ENCODE measurements at regions not wholly inside any gene's neighbourhood (a gene's known extent, or its start where the extent isn't known, plus 50 kb on each side); places are given as distances from the start of the nearest gene placed in this dataset.
"Not testable (repeated sequence)": the region's sequence is repeated elsewhere in the genome, so short reads cannot be mapped to it uniquely, and the experiment has no call there.

GRCh38 chr18:78429127-78430108, 550.2 kb upstream of the SALL3 start:
- TF ChIP-seq CTCF (IDR thresholded peaks at IDR 0.05; ENCODE audit: low read depth, low read length) = no peak
- H3K36me3 ChIP-seq = no peaks in the 10 kb centered on the region
- no peak overlapping the region for H3K4me3 ChIP-seq (ENCODE audit: low read depth, low read length)
- DNase-seq = no peak
- H3K27me3 ChIP-seq = peaks cover 6% of the 10 kb centered on the region
- H3K9me3 ChIP-seq = no peaks in the 10 kb centered on the region
- no peaks in the 10 kb centered on the region for H3K4me1 ChIP-seq

DNA sequence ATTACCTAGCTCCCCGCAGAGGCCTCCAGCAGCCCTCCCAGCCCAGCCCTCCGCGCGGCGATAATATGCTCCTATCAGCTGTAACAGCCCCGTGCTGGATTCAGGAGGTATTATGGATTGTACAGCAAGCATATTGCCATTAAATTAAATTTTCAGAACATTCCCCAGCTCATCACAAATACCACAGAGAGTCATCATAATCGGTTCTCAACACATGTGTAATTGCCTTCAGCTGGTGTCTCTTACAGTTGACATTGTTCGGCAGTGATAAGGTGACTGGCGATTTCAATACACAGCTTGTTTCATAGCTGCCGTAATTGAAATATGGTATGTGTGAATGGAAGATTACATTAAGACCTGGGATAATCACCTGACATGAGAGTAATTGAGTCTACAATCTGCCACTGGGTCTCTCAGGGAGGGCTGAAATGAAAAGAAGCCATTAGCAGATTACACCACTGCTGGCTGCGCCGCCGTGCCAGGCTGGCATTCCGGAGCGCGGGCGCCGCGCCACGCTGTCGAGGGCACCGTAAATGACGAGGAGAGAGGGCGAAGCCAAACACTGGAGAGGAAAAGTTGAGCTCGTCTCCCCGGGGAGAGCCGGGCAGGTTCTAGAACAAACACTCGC, 549.4 kb upstream of the SALL3 start:
- H3K27me3 ChIP-seq = peaks cover 4% of the 10 kb centered on the region
- H3K4me3 ChIP-seq (ENCODE audit: low read depth, low read length) = no peak overlapping the region
- H3K9me3 ChIP-seq = no peaks in the 10 kb centered on the region
- no peaks in the 10 kb centered on the region for H3K36me3 ChIP-seq
- TF ChIP-seq CTCF (IDR thresholded peaks at IDR 0.05; ENCODE audit: low read depth, low read length) = no peak
- DNase-seq = no peak
- no peaks in the 10 kb centered on the region for H3K4me1 ChIP-seq

GRCh38 chr18:78431606-78432005, 548.0 kb upstream of the SALL3 start:
- Histone ChIP-seq H3K9me3 (no peaks in the 10 kb centered on the region), H3K36me3 (no peaks in the 10 kb centered on the region), H3K4me1 (no peaks in the 10 kb centered on the region), H3K27me3 (peaks cover 3% of the 10 kb centered on the region; the same call in 1 of the 2 replicates), H3K4me3 (ENCODE audit: low read depth, low read length) (no peak overlapping the region)
- no peak for DNase-seq
- TF ChIP-seq CTCF (IDR thresholded peaks at IDR 0.05; ENCODE audit: low read depth, low read length) = no peak

DNA sequence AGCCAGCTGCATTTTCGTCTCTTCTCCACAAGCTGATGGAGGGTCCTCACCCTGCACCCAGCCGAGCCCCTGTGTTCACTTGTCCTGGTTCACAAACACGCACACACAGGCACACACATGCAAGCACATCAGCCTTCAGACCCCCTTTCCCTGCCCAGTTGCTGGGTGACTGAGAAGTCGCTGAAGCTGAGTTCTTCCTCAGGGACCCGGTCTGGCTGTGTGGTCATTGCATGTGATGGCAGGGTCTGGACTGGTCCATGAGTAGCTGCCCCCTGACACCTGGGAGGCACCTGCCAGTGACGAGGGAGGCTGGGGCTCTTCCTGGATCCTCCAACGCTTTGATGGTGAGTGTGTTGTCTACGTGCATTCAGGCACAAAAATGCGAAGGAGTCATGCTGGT, 546.1 kb upstream of the SALL3 start:
- TF ChIP-seq CTCF (IDR thresholded peaks at IDR 0.05; ENCODE audit: low read depth, low read length) = no peak
- Histone ChIP-seq H3K4me3 (ENCODE audit: low read depth, low read length) (no peak overlapping the region), H3K9me3 (no peaks in the 10 kb centered on the region), H3K27me3 (peaks cover 3% of the 10 kb centered on the region; the same call in 1 of the 2 replicates), H3K4me1 (no peaks in the 10 kb centered on the region), H3K36me3 (no peaks in the 10 kb centered on the region)
- DNase-seq = no peak

- Histone ChIP-seq H3K9me3 (no peaks in the 10 kb centered on the region), H3K4me1 (no peaks in the 10 kb centered on the region), H3K36me3 (no peaks in the 10 kb centered on the region), H3K4me3 (ENCODE audit: low read depth, low read length) (no peak overlapping the region), H3K27me3 (no peaks in the 10 kb centered on the region)
- no peak for DNase-seq
- TF ChIP-seq CTCF (IDR thresholded peaks at IDR 0.05; ENCODE audit: low read depth, low read length) = no peak
Observed at GRCh38 chr18:78436110-78436509, 543.5 kb upstream of the SALL3 start.

GRCh38 chr18:78438235-78438634, 541.4 kb upstream of the SALL3 start:
- DNase-seq; H3K9me3 ChIP-seq; H3K27me3 ChIP-seq; H3K36me3 ChIP-seq; H3K4me1 ChIP-seq; H3K4me3 ChIP-seq (ENCODE audit: low read depth, low read length): not testable (repeated sequence)

Measured in BE2C (cell line).